ENCODE measurements at regions not wholly inside any gene's neighbourhood (a gene's known extent, or its start where the extent isn't known, plus 50 kb on each side); places are given as distances from the start of the nearest gene placed in this dataset.
"Not testable (repeated sequence)": the region's sequence is repeated elsewhere in the genome, so short reads cannot be mapped to it uniquely, and the experiment has no call there.

DNA sequence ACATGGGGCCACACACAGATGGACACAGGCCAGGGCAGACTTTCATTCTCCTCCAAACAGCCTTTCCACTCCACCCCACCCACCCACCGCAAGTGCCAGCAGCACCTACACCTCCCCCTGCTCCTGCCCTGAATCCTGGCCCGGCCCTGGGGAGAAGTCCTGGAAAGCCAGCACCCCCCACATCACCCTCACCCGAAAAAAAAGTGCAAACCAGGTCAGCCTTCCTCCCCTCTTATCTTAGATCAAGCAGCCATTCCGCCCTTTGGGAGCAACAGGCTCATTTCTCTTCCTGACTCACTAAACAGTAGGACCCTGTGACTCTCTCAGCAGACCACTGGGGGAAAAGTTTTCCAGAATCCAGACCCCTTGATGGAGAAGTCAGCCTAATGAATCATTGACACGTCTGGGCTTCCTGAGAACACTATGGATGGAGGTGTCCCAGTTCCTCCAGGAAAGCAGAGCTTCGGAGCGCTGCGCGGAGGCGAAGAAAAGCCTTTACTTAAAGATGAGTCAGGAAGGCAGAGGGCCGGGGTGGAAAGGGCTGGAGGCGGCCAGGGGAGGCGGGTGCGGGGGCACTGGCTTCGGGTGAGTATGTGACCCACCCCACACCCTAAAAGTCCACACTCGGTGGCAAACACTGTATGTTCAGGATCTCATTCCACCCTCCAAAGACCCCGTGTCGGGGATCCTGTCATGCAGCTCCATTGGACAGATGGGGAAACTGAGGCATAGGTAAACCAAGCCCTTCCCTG, 588.7 kb downstream of the MATN1 start:
- WGBS, 5 donors = 72 to 77% (median 76%) methylated on average over 17 to 18 of the region's 18 CpGs

GRCh38 chr1:30133414-30134055, 589.9 kb downstream of the MATN1 start:
- intact Hi-C loops (cut with DNase I; ENCODE audit: low total_unique reads) = no loop called here
- TF ChIP-seq, protein P1, sequence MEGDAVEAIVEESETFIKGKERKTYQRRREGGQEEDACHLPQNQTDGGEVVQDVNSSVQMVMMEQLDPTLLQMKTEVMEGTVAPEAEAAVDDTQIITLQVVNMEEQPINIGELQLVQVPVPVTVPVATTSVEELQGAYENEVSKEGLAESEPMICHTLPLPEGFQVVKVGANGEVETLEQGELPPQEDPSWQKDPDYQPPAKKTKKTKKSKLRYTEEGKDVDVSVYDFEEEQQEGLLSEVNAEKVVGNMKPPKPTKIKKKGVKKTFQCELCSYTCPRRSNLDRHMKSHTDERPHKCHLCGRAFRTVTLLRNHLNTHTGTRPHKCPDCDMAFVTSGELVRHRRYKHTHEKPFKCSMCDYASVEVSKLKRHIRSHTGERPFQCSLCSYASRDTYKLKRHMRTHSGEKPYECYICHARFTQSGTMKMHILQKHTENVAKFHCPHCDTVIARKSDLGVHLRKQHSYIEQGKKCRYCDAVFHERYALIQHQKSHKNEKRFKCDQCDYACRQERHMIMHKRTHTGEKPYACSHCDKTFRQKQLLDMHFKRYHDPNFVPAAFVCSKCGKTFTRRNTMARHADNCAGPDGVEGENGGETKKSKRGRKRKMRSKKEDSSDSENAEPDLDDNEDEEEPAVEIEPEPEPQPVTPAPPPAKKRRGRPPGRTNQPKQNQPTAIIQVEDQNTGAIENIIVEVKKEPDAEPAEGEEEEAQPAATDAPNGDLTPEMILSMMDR (IDR thresholded peaks at IDR 0.05 in 8 of 11, conservative IDR thresholded peaks at IDR 0.05 in 3 of 11) = no peak
- TF ChIP-seq POLR2A (IDR thresholded peaks at IDR 0.05) = no peak
- no peak for TF ChIP-seq POLR2AphosphoS5 (IDR thresholded peaks at IDR 0.05)
- peaks cover 0 to 3% (median 0%) of the 10 kb centered on the region in 8 donors for H3K9me3 ChIP-seq
- DNase-seq = no peak
- WGBS, 5 donors = 72 to 88% (median 82%) methylated on average over 6 of the region's 6 CpGs
- peaks cover 0 to 42% (median 0%) of the 10 kb centered on the region in 7 donors for H3K27me3 ChIP-seq (replicated peaks in 1 of 7)
- no peak overlapping the region for H3K4me3 ChIP-seq
- H3K36me3 ChIP-seq = no peaks in the 10 kb centered on the region
- peaks cover 0 to 4% (median 0%) of the 10 kb centered on the region in 6 donors for H3K4me1 ChIP-seq
- H3K27ac ChIP-seq = no peak overlapping the region

More for the DNA sequence above, 588.7 kb downstream of the MATN1 start:
- peaks cover 0 to 47% (median 0%) of the 10 kb centered on the region in 7 donors for H3K27me3 ChIP-seq (replicated peaks in 1 of 7)
- no peak for DNase-seq
- intact Hi-C loops (cut with DNase I; ENCODE audit: low total_unique reads) = no loop called here
- peaks cover 0 to 4% (median 0%) of the 10 kb centered on the region in 6 donors for H3K4me1 ChIP-seq
- peaks cover 0 to 3% (median 0%) of the 10 kb centered on the region in 8 donors for H3K9me3 ChIP-seq
- no peaks in the 10 kb centered on the region for H3K36me3 ChIP-seq
- no peak overlapping the region for H3K4me3 ChIP-seq
- no peak overlapping the region for H3K27ac ChIP-seq
- TF ChIP-seq POLR2A (IDR thresholded peaks at IDR 0.05) (no peak), POLR2AphosphoS5 (IDR thresholded peaks at IDR 0.05) (no peak)
- TF ChIP-seq, protein P1 (IDR thresholded peaks at IDR 0.05 in 8 of 11, conservative IDR thresholded peaks at IDR 0.05 in 3 of 11) = no peak

DNA sequence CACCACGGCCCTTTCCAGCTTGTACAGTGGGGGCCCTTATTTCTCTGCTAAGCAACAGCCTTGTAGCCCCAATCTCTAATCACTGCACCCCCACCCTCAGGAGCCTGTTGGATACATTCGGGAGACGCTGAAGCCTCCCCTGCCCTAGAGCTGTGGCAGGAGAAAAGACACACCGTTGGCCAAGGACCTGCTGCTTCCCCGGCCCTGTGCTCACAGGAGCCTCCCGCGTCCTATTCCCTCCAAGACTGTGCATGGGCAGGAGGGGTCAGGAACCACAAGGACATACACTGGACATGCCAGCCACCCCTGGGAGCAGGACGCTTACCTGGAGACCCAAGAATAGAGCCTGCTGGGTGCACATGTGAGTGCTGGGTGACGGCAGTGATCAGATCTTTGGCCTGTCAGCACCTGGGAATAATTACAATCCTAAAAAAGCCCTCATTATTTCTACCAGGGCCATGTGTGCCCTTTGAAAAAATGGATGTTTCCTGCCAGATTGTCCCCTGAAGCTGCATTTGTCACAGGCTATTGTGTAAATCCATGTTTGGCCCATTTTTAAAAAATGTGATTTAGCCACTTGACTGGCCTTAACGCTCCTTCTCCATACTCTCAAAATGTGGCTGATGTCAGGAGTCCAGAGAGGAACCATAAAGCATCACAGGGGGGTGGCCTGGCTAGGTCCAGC, 590.6 kb downstream of the MATN1 start:
- H3K27ac ChIP-seq = no peak overlapping the region
- TF ChIP-seq, protein P1 (IDR thresholded peaks at IDR 0.05 in 8 of 11, conservative IDR thresholded peaks at IDR 0.05 in 3 of 11) = no peak
- TF ChIP-seq POLR2A (IDR thresholded peaks at IDR 0.05) = no peak
- no peak for TF ChIP-seq POLR2AphosphoS5 (IDR thresholded peaks at IDR 0.05)
- 76 to 93% (median 86%) methylated on average over 10 of the region's 10 CpGs for WGBS, 5 donors
- no peak for DNase-seq
- no peak overlapping the region for H3K4me3 ChIP-seq
- H3K36me3 ChIP-seq = no peaks in the 10 kb centered on the region
- intact Hi-C loops (cut with DNase I; ENCODE audit: low total_unique reads) = no loop called here
- H3K27me3 ChIP-seq (replicated peaks in 1 of 7) = peaks cover 0 to 45% (median 0%) of the 10 kb centered on the region in 7 donors
- H3K4me1 ChIP-seq = peaks cover 0 to 4% (median 0%) of the 10 kb centered on the region in 6 donors
- H3K9me3 ChIP-seq = peaks cover 0 to 3% (median 0%) of the 10 kb centered on the region in 8 donors

DNA sequence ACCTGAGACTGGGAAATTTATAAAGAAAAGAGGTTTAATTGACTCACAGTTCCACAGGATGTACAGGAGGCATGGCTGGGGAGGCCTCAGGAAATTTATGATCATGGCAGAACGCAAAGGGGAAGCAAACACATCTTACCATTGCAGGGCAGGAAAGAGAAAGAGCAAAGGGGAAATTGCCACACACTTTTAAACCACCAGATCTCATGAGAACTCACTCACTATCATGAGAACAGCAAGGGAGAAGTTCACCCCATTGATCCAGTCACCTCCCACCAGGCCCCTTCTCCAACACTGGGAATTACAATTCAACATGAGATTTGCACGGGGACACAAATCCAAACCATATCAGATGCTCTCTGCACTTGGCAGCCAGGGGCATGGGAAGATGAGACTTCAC, 592.8 kb downstream of the MATN1 start:
- DNase-seq; H3K4me1 ChIP-seq; H3K36me3 ChIP-seq; intact Hi-C loops (cut with DNase I; ENCODE audit: low total_unique reads); H3K9me3 ChIP-seq: not testable (repeated sequence)
- Histone ChIP-seq H3K27me3 (replicated peaks in 1 of 7) (peaks cover 0 to 51% (median 0%) of the 10 kb centered on the region in 7 donors), H3K4me3 (peak overlapping the region in 2 of 8 donors; percentile 2 to 33), H3K27ac (peak overlapping the region in 5 of 8 donors; percentile 25 to 79 (median 64))
- 15 to 42% (median 33%) methylated on average over 2 of the region's 2 CpGs for WGBS, 5 donors

Data from spleen (tissue), 11 donors.